Liver (tissue), 8 donors: ENCODE measurements at regions not wholly inside any gene's neighbourhood (a gene's known extent, or its start where the extent isn't known, plus 50 kb on each side); places are given as distances from the start of the nearest gene placed in this dataset.

Source experiments
- DNase-seq: peaks from one replicate; pipeline ENCODE4 v3.0.0-alpha.2; 2017; ENCODE audit warnings: low spot score
- H3K27ac ChIP-seq, 2 donors: one replicate each; pipeline ENCODE4 v1.7.0; 2013; ENCODE audit warnings: inconsistent platforms in 2 of 2, low read length in 2 of 2, control low read depth in 1 of 2, low read depth in 1 of 2, mild to moderate bottlenecking in 1 of 2
- H3K27me3 ChIP-seq, 4 donors: one replicate each; pipeline versions ENCODE4 v1.6.1 to v1.7.0; 2013; ENCODE audit warnings: low read length in 3 of 4, inconsistent platforms in 1 of 4, mild to moderate bottlenecking in 1 of 4, moderate library complexity in 1 of 4; ENCODE audit not compliant: control insufficient read depth in 4 of 4, insufficient read depth in 4 of 4
- H3K36me3 ChIP-seq, 4 donors: one replicate each; pipeline versions ENCODE4 v1.6.1 to v1.7.0; 2013; ENCODE audit warnings: low read length in 3 of 4, mild to moderate bottlenecking in 3 of 4, low read depth in 1 of 4, moderate library complexity in 1 of 4; ENCODE audit not compliant: control insufficient read depth in 4 of 4, insufficient read depth in 3 of 4
- H3K4me1 ChIP-seq, 4 donors: one replicate each; pipeline versions ENCODE4 v1.6.1 to v1.7.0; 2013; ENCODE audit warnings: low read length in 3 of 4, mild to moderate bottlenecking in 3 of 4, moderate library complexity in 1 of 4; ENCODE audit not compliant: control insufficient read depth in 4 of 4, insufficient read depth in 4 of 4
- H3K4me3 ChIP-seq, 3 donors: one replicate each; pipeline versions ENCODE4 v1.6.1 to v1.7.0; 2013; ENCODE audit warnings: low read length in 3 of 3, control low read depth in 1 of 3, low read depth in 1 of 3, mild to moderate bottlenecking in 1 of 3
- H3K9ac ChIP-seq, 2 donors: one replicate each; pipeline ENCODE4 v1.7.0; 2013; ENCODE audit warnings: low read length in 2 of 2, mild to moderate bottlenecking in 2 of 2, moderate library complexity in 2 of 2, control low read depth in 1 of 2, low read depth in 1 of 2
- H3K9me3 ChIP-seq, 4 donors: one replicate each; pipeline versions ENCODE4 v1.6.1 to v1.7.0; 2013; ENCODE audit warnings: low read length in 3 of 4; ENCODE audit not compliant: control insufficient read depth in 4 of 4
- CTCF ChIP-seq: fragments of 150-350 bp; IDR thresholded peaks from 2 replicates; pipeline ENCODE4 v1.5.1; 2017; ENCODE audit warnings: improper control_type of control experiment, low read depth, low read length; ENCODE audit not compliant: missing input control
- EGR1 ChIP-seq, 2 donors: IDR thresholded peaks; 2 replicates each; pipeline ENCODE4 v1.6.1; 2016 to 2018; ENCODE audit warnings: antibody characterized with exemption in 2 of 2, low read depth in 2 of 2
- FOXA1 ChIP-seq: IDR thresholded peaks from 2 replicates; pipeline ENCODE4 v1.6.1; 2016; ENCODE audit warnings: antibody characterized with exemption
- FOXA2 ChIP-seq: IDR thresholded peaks from 2 replicates; pipeline ENCODE4 v1.6.1; 2016; ENCODE audit warnings: antibody characterized with exemption
- GABPA ChIP-seq, 2 donors: IDR thresholded peaks in 1 of 2; conservative IDR thresholded peaks in 1 of 2; 2 replicates each; pipeline ENCODE4 v1.6.1; 2016; ENCODE audit warnings: antibody characterized with exemption in 2 of 2, mild to moderate bottlenecking in 1 of 2, moderate library complexity in 1 of 2
- HNF4A ChIP-seq, 2 donors: conservative IDR thresholded peaks; 2 replicates each; pipeline ENCODE4 v1.6.1; 2016; ENCODE audit warnings: antibody characterized with exemption in 2 of 2, mild to moderate bottlenecking in 2 of 2
- HNF4G ChIP-seq: IDR thresholded peaks from 2 replicates; pipeline ENCODE4 v1.6.1; 2016; ENCODE audit warnings: antibody characterized with exemption
- JUND ChIP-seq, 2 donors: IDR thresholded peaks; 2 replicates each; pipeline ENCODE4 v1.6.1; 2016; ENCODE audit warnings: antibody characterized with exemption in 2 of 2
- MAX ChIP-seq: IDR thresholded peaks from 2 replicates; pipeline ENCODE4 v1.6.1; 2016; ENCODE audit warnings: antibody characterized with exemption
- NR2F2 ChIP-seq: IDR thresholded peaks from 2 replicates; pipeline ENCODE4 v1.6.1; 2016; ENCODE audit warnings: antibody characterized with exemption
- RAD21 ChIP-seq, 2 donors: IDR thresholded peaks; 2 replicates each; pipeline ENCODE4 v1.6.1; 2016; ENCODE audit warnings: antibody characterized with exemption in 2 of 2, mild to moderate bottlenecking in 2 of 2
- REST ChIP-seq: IDR thresholded peaks from 2 replicates; pipeline ENCODE4 v1.6.1; 2016; ENCODE audit warnings: antibody characterized with exemption, mild to moderate bottlenecking
- RXRA ChIP-seq, 2 donors: IDR thresholded peaks; 2 replicates each; pipeline ENCODE4 v1.6.1; 2017 to 2018; ENCODE audit warnings: antibody characterized with exemption in 2 of 2, mild to moderate bottlenecking in 1 of 2
- SP1 ChIP-seq: IDR thresholded peaks from 2 replicates; pipeline ENCODE4 v1.6.1; 2018; ENCODE audit warnings: antibody characterized with exemption, mild to moderate bottlenecking
- TAF1 ChIP-seq: conservative IDR thresholded peaks from 2 replicates; pipeline ENCODE4 v1.6.1; 2016; ENCODE audit warnings: antibody characterized with exemption, mild to moderate bottlenecking
- YY1 ChIP-seq: IDR thresholded peaks from 2 replicates; pipeline ENCODE4 v1.6.1; 2016; ENCODE audit warnings: antibody characterized with exemption, mild to moderate bottlenecking
- WGBS: extraction: QIAGEN DNeasy Blood & Tissue Kit; methylation state at CpG from one replicate; pipeline ENCODE4 v1.1.7; 2013; 5-methylcytosine and 5-hydroxymethylcytosine counted together
- TF ChIP-seq, protein P1 (sequence below): IDR thresholded peaks from 2 replicates; pipeline ENCODE4 v1.6.1; 2016; ENCODE audit warnings: antibody characterized with exemption
- donor health status: healthy.
- donor health status: healthy.
- donor health status: healthy.
- donor health status: healthy.
- donor health status: healthy.

DNA sequence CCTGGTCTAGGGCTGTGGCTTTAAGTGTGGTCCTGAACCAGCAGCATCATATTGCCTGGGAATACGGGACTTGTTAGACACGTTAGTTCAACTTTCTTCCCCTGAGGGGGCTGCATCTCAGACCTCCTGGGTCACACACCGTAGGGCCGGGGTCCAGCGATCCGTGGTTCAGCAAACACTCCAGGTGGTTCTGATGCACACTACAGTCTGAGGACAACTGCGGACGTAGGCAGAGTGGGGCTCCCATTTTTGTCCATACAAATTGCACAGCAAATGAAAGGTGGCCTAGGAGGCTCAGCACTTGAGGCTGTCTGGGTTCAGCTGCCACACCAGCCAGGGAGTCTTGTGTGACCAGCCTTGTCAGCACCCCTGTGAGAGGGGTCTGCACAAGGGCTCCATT lies 233.1 kb downstream of the QKI start:
- Histone ChIP-seq H3K27ac (no peak overlapping the region), H3K36me3 (no peaks in the 10 kb centered on the region), H3K9me3 (no peaks in the 10 kb centered on the region), H3K4me3 (no peak overlapping the region), H3K4me1 (no peaks in the 10 kb centered on the region), H3K27me3 (no peaks in the 10 kb centered on the region), H3K9ac (no peak overlapping the region)
- TF ChIP-seq YY1 = no peak
- no peak for TF ChIP-seq REST
- no peak for TF ChIP-seq EGR1 (IDR thresholded peaks at IDR 0.05; ENCODE audit: low read depth in 2 of 2)
- TF ChIP-seq NR2F2 = no peak
- TF ChIP-seq TAF1 = no peak
- TF ChIP-seq RAD21 (IDR thresholded peaks at IDR 0.05) = no peak
- no peak for TF ChIP-seq RXRA (IDR thresholded peaks at IDR 0.05)
- 94% methylated on average over 8 of the region's 8 CpGs for WGBS
- DNase-seq = no peak

GRCh38 chr6:163646866-163647265 lies 232.3 kb downstream of the QKI start:
- DNase-seq = no peak
- H3K36me3 ChIP-seq = no peaks in the 10 kb centered on the region
- H3K27me3 ChIP-seq = no peaks in the 10 kb centered on the region
- H3K4me3 ChIP-seq = no peak overlapping the region
- H3K27ac ChIP-seq = no peak overlapping the region
- WGBS = 79% methylated on average over 3 of the region's 3 CpGs
- no peak for TF ChIP-seq FOXA2
- no peak overlapping the region for H3K9ac ChIP-seq
- H3K9me3 ChIP-seq = no peaks in the 10 kb centered on the region
- H3K4me1 ChIP-seq = no peaks in the 10 kb centered on the region

- H3K4me3 ChIP-seq = no peak overlapping the region
- WGBS = 91% methylated on average over 9 of the region's 9 CpGs
- TF ChIP-seq FOXA2 (no peak), RAD21 (IDR thresholded peaks at IDR 0.05) (no peak), GABPA (IDR thresholded peaks at IDR 0.05 in 1 of 2, conservative IDR thresholded peaks at IDR 0.05 in 1 of 2) (no peak), SP1 (no peak), CTCF (no peak), REST (no peak), EGR1 (IDR thresholded peaks at IDR 0.05; ENCODE audit: low read depth in 2 of 2) (no peak), TAF1 (no peak), HNF4A (conservative IDR thresholded peaks at IDR 0.05) (no peak), JUND (IDR thresholded peaks at IDR 0.05) (no peak), YY1 (no peak), NR2F2 (no peak), MAX (no peak), RXRA (IDR thresholded peaks at IDR 0.05) (no peak), HNF4G (no peak), FOXA1 (no peak)
- TF ChIP-seq, protein P1, sequence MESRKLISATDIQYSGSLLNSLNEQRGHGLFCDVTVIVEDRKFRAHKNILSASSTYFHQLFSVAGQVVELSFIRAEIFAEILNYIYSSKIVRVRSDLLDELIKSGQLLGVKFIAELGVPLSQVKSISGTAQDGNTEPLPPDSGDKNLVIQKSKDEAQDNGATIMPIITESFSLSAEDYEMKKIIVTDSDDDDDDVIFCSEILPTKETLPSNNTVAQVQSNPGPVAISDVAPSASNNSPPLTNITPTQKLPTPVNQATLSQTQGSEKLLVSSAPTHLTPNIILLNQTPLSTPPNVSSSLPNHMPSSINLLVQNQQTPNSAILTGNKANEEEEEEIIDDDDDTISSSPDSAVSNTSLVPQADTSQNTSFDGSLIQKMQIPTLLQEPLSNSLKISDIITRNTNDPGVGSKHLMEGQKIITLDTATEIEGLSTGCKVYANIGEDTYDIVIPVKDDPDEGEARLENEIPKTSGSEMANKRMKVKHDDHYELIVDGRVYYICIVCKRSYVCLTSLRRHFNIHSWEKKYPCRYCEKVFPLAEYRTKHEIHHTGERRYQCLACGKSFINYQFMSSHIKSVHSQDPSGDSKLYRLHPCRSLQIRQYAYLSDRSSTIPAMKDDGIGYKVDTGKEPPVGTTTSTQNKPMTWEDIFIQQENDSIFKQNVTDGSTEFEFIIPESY = no peak
- H3K9me3 ChIP-seq = no peaks in the 10 kb centered on the region
- no peaks in the 10 kb centered on the region for H3K36me3 ChIP-seq
- H3K9ac ChIP-seq = no peak overlapping the region
- no peaks in the 10 kb centered on the region for H3K27me3 ChIP-seq
- DNase-seq = no peak
- H3K27ac ChIP-seq = no peak overlapping the region
- no peaks in the 10 kb centered on the region for H3K4me1 ChIP-seq
These were observed 231.6 kb downstream of the QKI start for GRCh38 chr6:163646133-163646532.
